HEK293T (cell line): ENCODE measurements at regions not wholly inside any gene's neighbourhood (a gene's known extent, or its start where the extent isn't known, plus 50 kb on each side); places are given as distances from the start of the nearest gene placed in this dataset.

ENCODE experiments used
- CTCF ChIA-PET: fragments of 350-600 bp; formaldehyde crosslinking; extraction: SDS; loops from one replicate; lab custom pipeline; 2021; ENCODE audit warnings: antibody characterized with exemption, inconsistent platforms; lab: Yijun Ruan, JAX
- POLR2A ChIA-PET: fragments of 350-600 bp; formaldehyde crosslinking; extraction: SDS; loops from one replicate; lab custom pipeline; 2020; ENCODE audit warnings: antibody characterized with exemption, inconsistent platforms; lab: Yijun Ruan, JAX
- DNase-seq: peaks from one replicate; pipeline ENCODE4 v3.0.0; 2012; ENCODE audit warnings: mixed read lengths; ENCODE audit errors: extremely low spot score
- ARNT ChIP-seq: fragments of 450-650 bp; IDR thresholded peaks from 2 replicates; pipeline ENCODE4 v1.6.1; 2017; ENCODE audit warnings: mild to moderate bottlenecking
- BHLHE40 ChIP-seq: fragments of 450-650 bp; IDR thresholded peaks from 2 replicates; pipeline ENCODE4 v1.6.1; 2016; ENCODE audit warnings: mild to moderate bottlenecking, moderate library complexity, borderline replicate concordance
- CTBP1 ChIP-seq: fragments of 450-650 bp; IDR thresholded peaks from 2 replicates; pipeline ENCODE4 v1.6.1; 2016; ENCODE audit warnings: borderline replicate concordance
- ELF4 ChIP-seq: fragments of 450-650 bp; IDR thresholded peaks from 2 replicates; pipeline ENCODE4 v1.6.1; 2017; ENCODE audit warnings: antibody characterized with exemption
- FOXA1 ChIP-seq: fragments of 450-650 bp; IDR thresholded peaks from 2 replicates; pipeline ENCODE4 v1.6.1; 2016; ENCODE audit warnings: mild to moderate bottlenecking
- FOXK2 ChIP-seq: fragments of 450-650 bp; IDR thresholded peaks from 2 replicates; pipeline ENCODE4 v1.6.1; 2016; ENCODE audit warnings: mild to moderate bottlenecking
- FOXM1 ChIP-seq: fragments of 450-650 bp; IDR thresholded peaks from 2 replicates; pipeline ENCODE4 v1.6.1; 2017; ENCODE audit warnings: mild to moderate bottlenecking, borderline replicate concordance
- HDGF ChIP-seq: fragments of 450-650 bp; IDR thresholded peaks from 2 replicates; pipeline ENCODE4 v1.6.1; 2017; ENCODE audit warnings: antibody characterized with exemption, borderline replicate concordance
- L3MBTL2 ChIP-seq: fragments of 450-650 bp; conservative IDR thresholded peaks from 2 replicates; pipeline ENCODE4 v1.6.1; 2016; ENCODE audit warnings: mild to moderate bottlenecking
- LEF1 ChIP-seq: fragments of 450-650 bp; IDR thresholded peaks from 2 replicates; pipeline ENCODE4 v1.6.1; 2017; ENCODE audit warnings: mild to moderate bottlenecking, borderline replicate concordance
- NFRKB ChIP-seq: fragments of 450-650 bp; IDR thresholded peaks from 2 replicates; pipeline ENCODE4 v1.6.1; 2016; ENCODE audit warnings: mild to moderate bottlenecking, moderate library complexity
- PKNOX1 ChIP-seq: fragments of 450-650 bp; IDR thresholded peaks from 2 replicates; pipeline ENCODE4 v1.6.1; 2016
- SP1 ChIP-seq: fragments of 450-650 bp; IDR thresholded peaks from 2 replicates; pipeline ENCODE4 v1.6.1; 2017
- SUZ12 ChIP-seq: fragments of 450-650 bp; IDR thresholded peaks from 2 replicates; pipeline ENCODE4 v1.6.1; 2016; ENCODE audit warnings: mild to moderate bottlenecking
- TARDBP ChIP-seq: fragments of 450-650 bp; IDR thresholded peaks from 2 replicates; pipeline ENCODE4 v1.6.1; 2016
- ZNF384 ChIP-seq: fragments of 450-650 bp; IDR thresholded peaks from 2 replicates; pipeline ENCODE4 v1.6.1; 2016

- ChIA-PET POLR2A (interaction anchor here (1.0 to 1.1 kb wide), 3 partner anchors 110 to 171 kb away, joined by 3 to 4 read pairs (median 4); no protein-coding TSS in a partner anchor), CTCF (no interaction called here)
- DNase-seq, result no peak
- TF ChIP-seq BHLHE40 (no peak), ARNT (no peak), NFRKB (no peak), CTBP1 (no peak), FOXK2 (no peak), LEF1 (no peak), PKNOX1 (no peak), FOXM1 (no peak), FOXA1 (no peak), SP1 (no peak), HDGF (no peak), ZNF384 (no peak)
These were observed 162.9 kb downstream of the BAMBI start for GRCh38 chr10:28840202-28840601.

- TF ChIP-seq TARDBP, result no peak
- ChIA-PET POLR2A (interaction anchor here (1.1 kb wide), 1 partner anchor 172 kb away, joined by 4 read pairs; no protein-coding TSS in a partner anchor), CTCF (no interaction called here)
- no peak for DNase-seq
These were observed 163.7 kb downstream of the BAMBI start for GRCh38 chr10:28840971-28841370.

GRCh38 chr10:28841625-28842024 lies 164.3 kb downstream of the BAMBI start:
- POLR2A ChIA-PET, result no interaction called here
- TF ChIP-seq FOXA1, result no peak
- TF ChIP-seq SUZ12, result no peak
- TF ChIP-seq ZNF384, result no peak
- TF ChIP-seq TARDBP, result no peak
- TF ChIP-seq ELF4, result no peak
- no peak for TF ChIP-seq HDGF
- no peak for TF ChIP-seq SP1
- no peak for TF ChIP-seq BHLHE40
- DNase-seq, result no peak
- CTCF ChIA-PET, result no interaction called here

GRCh38 chr10:28842321-28842720 lies 165.0 kb downstream of the BAMBI start:
- no peak for TF ChIP-seq HDGF
- TF ChIP-seq L3MBTL2, result no peak
- no peak for DNase-seq
- POLR2A ChIA-PET, result no interaction called here
- CTCF ChIA-PET, result no interaction called here

- no peak for DNase-seq
- CTCF ChIA-PET, result interaction anchor here (0.5 kb wide), 1 partner anchor 284 kb away, joined by 6 read pairs; no protein-coding TSS in a partner anchor
- POLR2A ChIA-PET, result no interaction called here
- TF ChIP-seq SP1 (no peak), LEF1 (no peak), L3MBTL2 (no peak), FOXK2 (no peak), BHLHE40 (no peak), CTBP1 (no peak), SUZ12 (no peak)
These were observed 167.8 kb downstream of the BAMBI start for GRCh38 chr10:28845009-28845682.

- ChIA-PET POLR2A (no interaction called here), CTCF (no interaction called here)
- TF ChIP-seq SP1 (no peak), FOXM1 (no peak), ZNF384 (no peak), CTBP1 (no peak), ARNT (no peak), LEF1 (no peak), PKNOX1 (no peak)
- no peak for DNase-seq
These were observed 172.0 kb downstream of the BAMBI start for GRCh38 chr10:28849309-28849708.

GRCh38 chr10:28849821-28850220 lies 172.5 kb downstream of the BAMBI start:
- ChIA-PET CTCF (no interaction called here), POLR2A (no interaction called here)
- no peak for DNase-seq
- no peak for TF ChIP-seq SP1
- no peak for TF ChIP-seq L3MBTL2
- TF ChIP-seq ELF4, result no peak
- no peak for TF ChIP-seq HDGF
- no peak for TF ChIP-seq PKNOX1
- TF ChIP-seq FOXA1, result no peak
- TF ChIP-seq CTBP1, result no peak
- TF ChIP-seq FOXM1, result no peak
- TF ChIP-seq NFRKB, result no peak
- no peak for TF ChIP-seq BHLHE40
- TF ChIP-seq TARDBP, result no peak
- no peak for TF ChIP-seq LEF1
- no peak for TF ChIP-seq ARNT
- no peak for TF ChIP-seq ZNF384
- no peak for TF ChIP-seq SUZ12
- no peak for TF ChIP-seq FOXK2
